ENCODE measurements at regions not wholly inside any gene's neighbourhood (a gene's known extent, or its start where the extent isn't known, plus 50 kb on each side); places are given as distances from the start of the nearest gene placed in this dataset.

GRCh38 chr7:15143121-15143520 lies 240.6 kb upstream of the DGKB start:
- Histone ChIP-seq H4K8ac (ENCODE audit: low read depth in 2 of 2, low read length in 2 of 2) (no peak overlapping the region), H3K23ac (ENCODE audit: low read depth, low read length) (no peak overlapping the region), H2BK5ac (ENCODE audit: low read depth, low read length, poor library complexity, severe bottlenecking) (no peak overlapping the region), H3K4me3 (ENCODE audit: insufficient read depth, low read depth, low read length) (no peak overlapping the region), H3K4ac (ENCODE audit: low read depth, low read length) (no peak overlapping the region), H4K20me1 (ENCODE audit: insufficient read depth, low read length) (no peaks in the 10 kb centered on the region), H2AK9ac (replicated peaks; ENCODE audit: low read depth, low read length, poor library complexity) (no peak overlapping the region), H3K27me3 (ENCODE audit: control insufficient read depth, insufficient read depth, low read length) (no peaks in the 10 kb centered on the region), H2BK15ac (ENCODE audit: low read depth, low read length) (no peak overlapping the region), H3K9me1 (ENCODE audit: insufficient read depth, low read length) (no peaks in the 10 kb centered on the region), H3K9ac (ENCODE audit: low read depth, low read length) (no peak overlapping the region), H3K14ac (replicated peaks; ENCODE audit: low read depth, low read length) (no peak overlapping the region), H3K27ac (ENCODE audit: insufficient read depth, low read length) (no peak overlapping the region), H3K36me3 (ENCODE audit: control insufficient read depth, insufficient read depth, low read length) (no peaks in the 10 kb centered on the region), H3K56ac (ENCODE audit: extremely low read depth, insufficient read depth, low read length) (no peak overlapping the region), H2BK20ac (ENCODE audit: low read depth, low read length) (no peak overlapping the region), H2AFZ (replicated peaks; ENCODE audit: low read length, poor library complexity) (no peak overlapping the region), H3K79me1 (ENCODE audit: low read depth in 1 of 2, low read length in 2 of 2) (no peaks in the 10 kb centered on the region), H4K91ac (ENCODE audit: insufficient read depth, low read depth, low read length) (no peak overlapping the region), H3K9me3 (ENCODE audit: control insufficient read depth, insufficient read depth, low read length) (no peaks in the 10 kb centered on the region), H2BK120ac (ENCODE audit: low read depth, low read length) (no peak overlapping the region), H3K4me2 (ENCODE audit: low read depth, low read length) (no peak overlapping the region), H4K5ac (ENCODE audit: low read depth, low read length) (no peak overlapping the region), H2AK5ac (ENCODE audit: low read depth, low read length) (no peak overlapping the region), H3K4me1 (ENCODE audit: control insufficient read depth, insufficient read depth, low read length) (no peaks in the 10 kb centered on the region), H3K18ac (ENCODE audit: low read depth, low read length) (no peak overlapping the region)
- in situ Hi-C loops (cut with MboI; ENCODE audit: low sequenced_read_pairs) (no loop called here), intact Hi-C loops (cut with micrococcal nuclease) (no loop called here), dilution Hi-C loops (cut with HindIII; ENCODE audit: low sequenced_read_pairs, unreplicated experiment) (no loop called here)
- BruUV-seq (replicated peaks) = no TSS peak
- TF ChIP-seq USF2 (IDR thresholded peaks at IDR 0.05; ENCODE audit: low read depth, low read length) (no peak), NFE2L2 (IDR thresholded peaks at IDR 0.05; ENCODE audit: low read depth, low read length) (no peak), SMC3 (IDR thresholded peaks at IDR 0.05; ENCODE audit: low read depth, low read length) (no peak), CEBPB (IDR thresholded peaks at IDR 0.05; ENCODE audit: low read depth, low read length) (no peak), CHD1 (IDR thresholded peaks at IDR 0.05; ENCODE audit: low read depth, low read length) (no peak), MAFK (IDR thresholded peaks at IDR 0.05; ENCODE audit: low read depth, low read length) (no peak), RFX5 (IDR thresholded peaks at IDR 0.05; ENCODE audit: low read depth, low read length) (no peak), RAD21 (IDR thresholded peaks at IDR 0.05; ENCODE audit: low read length) (no peak), MAZ (IDR thresholded peaks at IDR 0.05; ENCODE audit: borderline replicate concordance, low read depth, low read length) (no peak), RCOR1 (IDR thresholded peaks at IDR 0.05; ENCODE audit: insufficient replicate concordance, low read length) (no peak), BHLHE40 (IDR thresholded peaks at IDR 0.05; ENCODE audit: low read depth, low read length) (no peak), FOS (IDR thresholded peaks at IDR 0.05; ENCODE audit: low read depth, low read length) (no peak), POLR2A (IDR thresholded peaks at IDR 0.05; ENCODE audit: low read depth, low read length) (no peak), CTCF (conservative IDR thresholded peaks at IDR 0.05; ENCODE audit: low read depth, low read length) (no peak), MXI1 (IDR thresholded peaks at IDR 0.05; ENCODE audit: borderline replicate concordance, low read depth, low read length) (no peak), ELK1 (IDR thresholded peaks at IDR 0.05; ENCODE audit: borderline replicate concordance, low read depth, low read length) (no peak)
- 53% methylated on average over 2 of the region's 3 CpGs; no CpG with 5 or more reads in 1 of the 2 experiments for WGBS, 2 experiments (ENCODE audit: extremely low coverage in 2 of 2, insufficient read length in 1 of 2)
- ChIA-PET CTCF (no interaction called here), POLR2A (ENCODE audit: unreplicated experiment) (no interaction called here)
- DNase-seq (no peak), ATAC-seq (ENCODE audit: low read depth) (no peak)

All from IMR-90 (cell line).